ENCODE measurements at regions not wholly inside any gene's neighbourhood (a gene's known extent, or its start where the extent isn't known, plus 50 kb on each side); places are given as distances from the start of the nearest gene placed in this dataset.

- H3K27me3 ChIP-seq = no peaks in the 10 kb centered on the region
- intact Hi-C loops (cut with DNase I) = no loop called here
- H3K9me3 ChIP-seq (replicated peaks in 1 of 3) = peaks cover 0 to 7% (median 0%) of the 10 kb centered on the region in 3 donors
- no peaks in the 10 kb centered on the region for H3K4me1 ChIP-seq (replicated peaks in 1 of 2)
- no peak overlapping the region for H3K4me3 ChIP-seq
- H3K36me3 ChIP-seq (replicated peaks in 1 of 2) = no peaks in the 10 kb centered on the region
- DNase-seq = no peak
- TF ChIP-seq POLR2A (IDR thresholded peaks at IDR 0.05) = no peak
- TF ChIP-seq CTCF (IDR thresholded peaks at IDR 0.05) = no peak
- no peak overlapping the region for H3K27ac ChIP-seq
Measured at GRCh38 chr15:36234743-36235142, 344.7 kb upstream of the CDIN1 start.

- Histone ChIP-seq H3K27me3 (no peaks in the 10 kb centered on the region), H3K27ac (no peak overlapping the region), H3K4me1 (replicated peaks in 1 of 2) (no peaks in the 10 kb centered on the region), H3K9me3 (replicated peaks in 1 of 3) (peaks cover 0 to 7% (median 0%) of the 10 kb centered on the region in 3 donors), H3K36me3 (replicated peaks in 1 of 2) (no peaks in the 10 kb centered on the region), H3K4me3 (no peak overlapping the region)
- intact Hi-C loops (cut with DNase I) = no loop called here
- no peak for TF ChIP-seq CTCF (IDR thresholded peaks at IDR 0.05)
- DNase-seq = no peak
Measured at GRCh38 chr15:36235173-36235572, 344.3 kb upstream of the CDIN1 start.

- 83 to 93% (median 88%) methylated on average over 1 of the region's 1 CpG for WGBS, 4 donors
- intact Hi-C loops (cut with DNase I) = no loop called here
- H3K36me3 ChIP-seq (replicated peaks in 1 of 2) = no peaks in the 10 kb centered on the region
Measured at GRCh38 chr15:36239509-36239908, 339.9 kb upstream of the CDIN1 start.

GRCh38 chr15:36251450-36251849 lies 328.0 kb upstream of the CDIN1 start:
- 71 to 91% (median 83%) methylated on average over 1 of the region's 1 CpG for WGBS, 4 donors
- TF ChIP-seq CTCF (IDR thresholded peaks at IDR 0.05) (no peak), POLR2A (IDR thresholded peaks at IDR 0.05) (no peak)
- Histone ChIP-seq H3K9me3 (replicated peaks in 1 of 3) (no peaks in the 10 kb centered on the region), H3K36me3 (replicated peaks in 1 of 2) (no peaks in the 10 kb centered on the region), H3K27me3 (no peaks in the 10 kb centered on the region), H3K4me1 (replicated peaks in 1 of 2) (no peaks in the 10 kb centered on the region), H3K27ac (no peak overlapping the region), H3K4me3 (no peak overlapping the region)
- intact Hi-C loops (cut with DNase I) = no loop called here
- no peak for DNase-seq

More at GRCh38 chr15:36239509-36239908, 339.9 kb upstream of the CDIN1 start:
- Histone ChIP-seq H3K9me3 (replicated peaks in 1 of 3) (no peaks in the 10 kb centered on the region), H3K4me3 (no peak overlapping the region), H3K4me1 (replicated peaks in 1 of 2) (no peaks in the 10 kb centered on the region), H3K27ac (no peak overlapping the region), H3K27me3 (no peaks in the 10 kb centered on the region)
- no peak for TF ChIP-seq POLR2A (IDR thresholded peaks at IDR 0.05)
- no peak for TF ChIP-seq CTCF (IDR thresholded peaks at IDR 0.05)
- DNase-seq = no peak

All from adrenal gland (tissue), 9 donors.